ENCODE measurements at regions not wholly inside any gene's neighbourhood (a gene's known extent, or its start where the extent isn't known, plus 50 kb on each side); places are given as distances from the start of the nearest gene placed in this dataset.
"Not testable (repeated sequence)": the region's sequence is repeated elsewhere in the genome, so short reads cannot be mapped to it uniquely, and the experiment has no call there.

GRCh38 chr2:226185616-226186211 lies 613.9 kb downstream of the IRS1 start:
- DNase-seq, result no peak

- no peak for DNase-seq
Observed at GRCh38 chr2:226184940-226185615, 614.5 kb downstream of the IRS1 start.

- no peak for DNase-seq
Observed at GRCh38 chr2:226184540-226184939, 615.1 kb downstream of the IRS1 start.

GRCh38 chr2:226183550-226183949 lies 616.1 kb downstream of the IRS1 start:
- DNase-seq, result no peak

- no peak for DNase-seq
Observed at GRCh38 chr2:226183033-226183432, 616.6 kb downstream of the IRS1 start.

GRCh38 chr2:226181909-226182308 lies 617.7 kb downstream of the IRS1 start:
- DNase-seq, result no peak

GRCh38 chr2:226180281-226180884 lies 619.2 kb downstream of the IRS1 start:
- no peak for DNase-seq

GRCh38 chr2:226179010-226179409 lies 620.6 kb downstream of the IRS1 start:
- no peak for DNase-seq

- DNase-seq, result no peak
Observed at GRCh38 chr2:226176283-226176984, 623.2 kb downstream of the IRS1 start.

- no peak for DNase-seq
Observed at GRCh38 chr2:226174390-226174789, 625.2 kb downstream of the IRS1 start.

GRCh38 chr2:226172939-226173338 lies 626.7 kb downstream of the IRS1 start:
- DNase-seq, result no peak

- no peak for DNase-seq
Observed at GRCh38 chr2:226172309-226172708, 627.3 kb downstream of the IRS1 start.

- DNase-seq, result no peak
Observed at GRCh38 chr2:226169751-226170581, 629.7 kb downstream of the IRS1 start.

GRCh38 chr2:226168496-226169160 lies 631.0 kb downstream of the IRS1 start:
- no peak for DNase-seq

- no peak for DNase-seq
Observed at GRCh38 chr2:226164512-226164911, 635.1 kb downstream of the IRS1 start.

- not testable (repeated sequence) for DNase-seq
Observed at GRCh38 chr2:226160617-226161016, 639.0 kb downstream of the IRS1 start.

GRCh38 chr2:226159875-226160479 lies 639.6 kb downstream of the IRS1 start:
- DNase-seq, result no peak

GRCh38 chr2:226158940-226159339 lies 640.7 kb downstream of the IRS1 start:
- no peak for DNase-seq

- no peak for DNase-seq
Observed at GRCh38 chr2:226158229-226158628, 641.4 kb downstream of the IRS1 start.

GRCh38 chr2:226155093-226155875 lies 644.3 kb downstream of the IRS1 start:
- DNase-seq, result no peak

- no peak for DNase-seq
Observed at GRCh38 chr2:226154610-226155009, 645.0 kb downstream of the IRS1 start.
